GM12891 (cell line): ENCODE measurements at regions not wholly inside any gene's neighbourhood (a gene's known extent, or its start where the extent isn't known, plus 50 kb on each side); places are given as distances from the start of the nearest gene placed in this dataset.

Experiments used
- POLR2A ChIP-seq: IDR thresholded peaks from 2 replicates; pipeline ENCODE4 v1.6.1; 2011; ENCODE audit warnings: low read depth, low read length, control low read depth
- POLR2AphosphoS5 ChIP-seq: IDR thresholded peaks from 2 replicates; pipeline ENCODE4 v1.6.1; 2011; ENCODE audit warnings: low read depth, low read length, control low read depth
- POU2F2 ChIP-seq: IDR thresholded peaks from 2 replicates; pipeline ENCODE4 v1.6.1; 2011; ENCODE audit warnings: low read depth, mild to moderate bottlenecking, control low read depth, low read length, moderate library complexity
- TAF1 ChIP-seq: IDR thresholded peaks from 2 replicates; pipeline ENCODE4 v1.6.1; 2011; ENCODE audit warnings: low read depth, low read length, control low read depth

DNA sequence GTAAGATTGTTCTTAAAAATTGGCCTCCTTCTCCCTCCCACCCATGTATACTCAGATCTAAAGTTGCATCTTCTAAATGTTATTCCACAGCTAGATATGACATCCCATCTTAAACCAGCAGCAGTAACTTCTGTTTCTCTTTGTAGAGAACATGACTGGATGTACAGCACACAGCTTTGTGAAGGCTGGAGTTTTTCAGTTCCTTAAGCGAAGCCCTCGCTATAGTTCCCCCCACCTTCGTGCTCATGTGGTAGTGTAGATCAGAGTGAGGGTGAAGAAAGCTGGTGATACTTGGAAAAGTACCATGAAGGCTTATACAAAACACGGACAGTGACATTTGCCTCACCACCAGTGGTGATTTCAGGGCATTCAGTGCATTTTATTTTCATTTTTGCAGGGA, 137.5 kb downstream of the MAT2B start:
- no peak for TF ChIP-seq POLR2A
- no peak for TF ChIP-seq POLR2AphosphoS5
- no peak for TF ChIP-seq TAF1
- TF ChIP-seq POU2F2: no peak
